WERI-Rb-1 (cell line): ENCODE measurements at regions not wholly inside any gene's neighbourhood (a gene's known extent, or its start where the extent isn't known, plus 50 kb on each side); places are given as distances from the start of the nearest gene placed in this dataset.

Experiments
- DNase-seq: peaks from one replicate; pipeline ENCODE4 v3.0.0-alpha.2; 2020
- H3K27ac ChIP-seq: fragments of 250-450 bp; sonication (Bioruptor Pico); 2 replicates; pipeline ENCODE4 v1.5.1; 2020; ENCODE audit warnings: mild to moderate bottlenecking, moderate library complexity
- H3K27me3 ChIP-seq: fragments of 250-450 bp; sonication (Bioruptor Pico); 2 replicates; pipeline ENCODE4 v1.5.1; 2021; ENCODE audit warnings: mild to moderate bottlenecking, low read depth, moderate library complexity; ENCODE audit not compliant: insufficient read depth, severe bottlenecking
- H3K36me3 ChIP-seq: fragments of 250-450 bp; sonication (Bioruptor Pico); 2 replicates; pipeline ENCODE4 v1.5.1; 2020; ENCODE audit warnings: mild to moderate bottlenecking, moderate library complexity
- H3K4me3 ChIP-seq: 2 replicates; pipeline ENCODE4 v1.5.1; 2011; ENCODE audit warnings: low read depth, mild to moderate bottlenecking, control low read depth, low read length
- H3K9me3 ChIP-seq: fragments of 250-450 bp; sonication (Bioruptor Pico); 2 replicates; pipeline ENCODE4 v1.5.1; 2021; ENCODE audit warnings: mild to moderate bottlenecking, moderate library complexity; ENCODE audit not compliant: severe bottlenecking
- CTCF ChIP-seq: IDR thresholded peaks from 2 replicates; pipeline ENCODE4 v1.5.1; 2011; ENCODE audit warnings: low read depth, mild to moderate bottlenecking, control low read depth, inconsistent platforms, low read length

DNA sequence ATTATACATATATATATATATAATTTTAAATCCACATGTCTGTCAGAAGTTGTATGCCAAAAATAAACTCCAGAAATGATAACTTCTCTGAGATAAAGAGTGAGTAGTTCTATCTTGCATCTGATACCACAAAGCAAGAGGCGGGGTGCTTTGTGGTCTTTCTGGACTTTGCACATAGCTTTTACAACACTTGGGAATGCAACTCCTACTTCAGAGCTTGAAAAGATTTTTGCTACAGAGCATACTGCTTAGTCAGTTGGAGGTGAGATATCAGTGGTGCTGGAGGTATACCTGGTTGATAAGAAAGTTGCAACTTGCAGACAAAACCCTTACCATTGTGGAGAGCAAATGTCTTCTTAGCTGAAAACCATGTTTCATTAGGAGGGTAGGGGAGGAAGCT is 1384.5 kb upstream of the NUDT12 start:
- H3K36me3 ChIP-seq: no peaks in the 10 kb centered on the region
- H3K27me3 ChIP-seq: no peaks in the 10 kb centered on the region
- no peak for DNase-seq
- no peak overlapping the region for H3K4me3 ChIP-seq
- TF ChIP-seq CTCF: no peak
- H3K9me3 ChIP-seq: no peaks in the 10 kb centered on the region
- no peak overlapping the region for H3K27ac ChIP-seq

- TF ChIP-seq CTCF: no peak
- Histone ChIP-seq H3K9me3 (no peaks in the 10 kb centered on the region), H3K27ac (no peak overlapping the region), H3K27me3 (no peaks in the 10 kb centered on the region), H3K4me3 (no peak overlapping the region), H3K36me3 (no peaks in the 10 kb centered on the region)
- no peak for DNase-seq
These were observed 1380.1 kb upstream of the NUDT12 start for GRCh38 chr5:104942735-104943134.

GRCh38 chr5:104941030-104941645 is 1378.5 kb upstream of the NUDT12 start:
- no peaks in the 10 kb centered on the region for H3K27me3 ChIP-seq
- H3K4me3 ChIP-seq: no peak overlapping the region
- TF ChIP-seq CTCF: no peak
- no peaks in the 10 kb centered on the region for H3K9me3 ChIP-seq
- no peak for DNase-seq
- no peaks in the 10 kb centered on the region for H3K36me3 ChIP-seq
- no peak overlapping the region for H3K27ac ChIP-seq

- Histone ChIP-seq H3K36me3 (no peaks in the 10 kb centered on the region), H3K27ac (no peak overlapping the region), H3K9me3 (no peaks in the 10 kb centered on the region), H3K27me3 (no peaks in the 10 kb centered on the region), H3K4me3 (no peak overlapping the region)
- no peak for DNase-seq
- no peak for TF ChIP-seq CTCF
These were observed 1375.0 kb upstream of the NUDT12 start for GRCh38 chr5:104937598-104937997.

DNA sequence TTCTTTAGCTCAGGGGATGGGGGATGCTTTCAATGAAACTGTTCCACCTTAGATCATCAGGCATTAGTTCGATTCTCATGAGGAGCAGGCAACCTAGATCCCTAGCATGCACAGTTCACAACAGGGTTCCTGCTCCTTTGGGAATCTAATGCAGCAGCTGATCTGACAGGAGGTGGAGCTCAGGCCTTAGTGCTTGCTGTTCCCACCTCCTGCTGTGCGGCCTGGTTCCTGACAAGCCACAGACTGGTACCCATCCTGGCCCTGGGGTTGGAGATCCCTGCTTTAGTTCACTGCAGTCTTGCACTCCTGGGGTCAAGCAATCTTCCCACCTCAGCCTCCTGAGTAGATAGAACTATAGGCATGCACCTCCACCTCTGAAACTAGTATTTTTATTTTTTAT is 1369.8 kb upstream of the NUDT12 start:
- H3K27me3 ChIP-seq: no peaks in the 10 kb centered on the region
- no peak for DNase-seq
- H3K36me3 ChIP-seq: no peaks in the 10 kb centered on the region
- H3K4me3 ChIP-seq: no peak overlapping the region
- no peak overlapping the region for H3K27ac ChIP-seq
- H3K9me3 ChIP-seq: no peaks in the 10 kb centered on the region
- no peak for TF ChIP-seq CTCF

DNA sequence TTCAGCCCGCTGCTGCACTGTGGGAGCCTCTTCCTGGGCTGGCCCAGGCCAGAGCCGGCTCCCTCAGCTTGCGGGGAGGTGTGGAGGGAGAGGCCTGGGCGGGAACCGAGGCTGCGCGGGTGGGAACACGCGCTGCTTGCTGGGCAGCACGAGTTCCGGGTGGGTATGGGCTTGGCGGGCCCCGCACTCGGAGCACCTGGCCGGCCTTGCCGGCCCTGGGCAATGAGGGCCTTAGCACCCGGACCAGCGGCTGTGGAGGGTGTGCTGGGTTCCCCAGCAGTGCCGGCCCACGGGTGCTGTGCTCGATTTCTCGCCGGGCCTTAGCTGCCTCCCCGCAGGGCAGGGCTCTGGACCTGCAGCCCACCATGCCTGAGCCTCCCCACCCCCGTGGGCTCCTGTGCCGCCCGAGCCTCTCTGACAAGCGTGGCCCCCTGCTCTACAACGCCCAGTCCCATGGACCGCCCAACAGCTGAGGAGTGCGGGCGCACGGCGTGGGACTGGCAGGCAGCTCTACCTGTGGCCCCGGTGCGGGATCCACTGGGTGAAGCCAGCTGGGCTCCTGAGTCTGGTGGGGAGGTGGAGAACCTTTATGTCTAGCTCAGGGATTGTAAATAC is 1366.4 kb upstream of the NUDT12 start:
- Histone ChIP-seq H3K27me3 (no peaks in the 10 kb centered on the region), H3K9me3 (no peaks in the 10 kb centered on the region), H3K4me3 (no peak overlapping the region), H3K27ac (no peak overlapping the region), H3K36me3 (no peaks in the 10 kb centered on the region)
- DNase-seq: no peak
- no peak for TF ChIP-seq CTCF
